GM12878 (cell line): ENCODE measurements at regions not wholly inside any gene's neighbourhood (a gene's known extent, or its start where the extent isn't known, plus 50 kb on each side); places are given as distances from the start of the nearest gene placed in this dataset.

Source experiments
- CTCF ChIP-seq, 3 experiments: IDR thresholded peaks in 2 of 3; conservative IDR thresholded peaks in 1 of 3; 2 replicates each; pipeline ENCODE4 v1.5.1; 2011; ENCODE audit warnings: low read depth in 3 of 3, low read length in 3 of 3, mild to moderate bottlenecking in 3 of 3, control low read depth in 2 of 3, moderate library complexity in 2 of 3, inconsistent platforms in 1 of 3, mixed read lengths in 1 of 3; ENCODE audit not compliant: control insufficient read depth in 2 of 3, insufficient read depth in 1 of 3; ENCODE audit errors: extremely low read depth in 1 of 3
- EZH2 ChIP-seq: IDR thresholded peaks from 2 replicates; pipeline ENCODE4 v1.6.1; 2012; ENCODE audit warnings: low read depth, mild to moderate bottlenecking, control low read depth, inconsistent platforms, low read length, borderline replicate concordance; ENCODE audit not compliant: control insufficient read depth
- MXI1 ChIP-seq: fragments of 150-350 bp; IDR thresholded peaks from 2 replicates; pipeline ENCODE4 v1.6.1; 2011; ENCODE audit warnings: low read depth, mild to moderate bottlenecking, inconsistent platforms, low read length, improper control_type of control experiment
- PAX8 ChIP-seq: fragments of 450-650 bp; IDR thresholded peaks from 2 replicates; pipeline ENCODE4 v1.6.1; 2017; ENCODE audit warnings: mild to moderate bottlenecking, moderate library complexity
- POLR2AphosphoS2 ChIP-seq: IDR thresholded peaks from 2 replicates; pipeline ENCODE4 v1.6.1; 2011; ENCODE audit warnings: low read depth, mild to moderate bottlenecking, low read length, improper control_type of control experiment, moderate library complexity
- POLR2AphosphoS5 ChIP-seq: IDR thresholded peaks from 2 replicates; pipeline ENCODE4 v1.6.1; 2011; ENCODE audit warnings: mild to moderate bottlenecking, low read length, inconsistent platforms
- RAD21 ChIP-seq: IDR thresholded peaks from 2 replicates; pipeline ENCODE4 v1.6.1; 2011; ENCODE audit warnings: mild to moderate bottlenecking, low read depth, low read length, moderate library complexity; ENCODE audit not compliant: insufficient read depth
- RFX5 ChIP-seq: IDR thresholded peaks from 2 replicates; pipeline ENCODE4 v1.6.1; 2011; ENCODE audit warnings: low read depth, low read length, improper control_type of control experiment
- SUZ12 ChIP-seq: fragments of 200-600 bp; sonication (generic); IDR thresholded peaks from one replicate; pipeline ENCODE4 v1.6.1; 2018; ENCODE audit warnings: antibody characterized with exemption, mild to moderate bottlenecking; ENCODE audit not compliant: unreplicated experiment
- TAF1 ChIP-seq: IDR thresholded peaks from 2 replicates; pipeline ENCODE4 v1.6.1; 2011; ENCODE audit warnings: mild to moderate bottlenecking, low read depth, low read length, borderline replicate concordance
- TCF12 ChIP-seq: IDR thresholded peaks from 2 replicates; pipeline ENCODE4 v1.6.1; 2011; ENCODE audit warnings: low read depth, mild to moderate bottlenecking, low read length
- YY1 ChIP-seq: IDR thresholded peaks from 2 replicates; pipeline ENCODE4 v1.6.1; 2011; ENCODE audit warnings: low read depth, mild to moderate bottlenecking, low read length
- TF ChIP-seq, protein P1 (sequence below): IDR thresholded peaks from 2 replicates; pipeline ENCODE4 v1.6.1; 2012; ENCODE audit warnings: mild to moderate bottlenecking, low read depth, low read length
- TF ChIP-seq, protein P2 (sequence below): fragments of 450-650 bp; formaldehyde crosslinking; IDR thresholded peaks from 2 replicates; pipeline ENCODE4 v1.4.0; 2022; ENCODE audit warnings: mild to moderate bottlenecking, moderate library complexity

DNA sequence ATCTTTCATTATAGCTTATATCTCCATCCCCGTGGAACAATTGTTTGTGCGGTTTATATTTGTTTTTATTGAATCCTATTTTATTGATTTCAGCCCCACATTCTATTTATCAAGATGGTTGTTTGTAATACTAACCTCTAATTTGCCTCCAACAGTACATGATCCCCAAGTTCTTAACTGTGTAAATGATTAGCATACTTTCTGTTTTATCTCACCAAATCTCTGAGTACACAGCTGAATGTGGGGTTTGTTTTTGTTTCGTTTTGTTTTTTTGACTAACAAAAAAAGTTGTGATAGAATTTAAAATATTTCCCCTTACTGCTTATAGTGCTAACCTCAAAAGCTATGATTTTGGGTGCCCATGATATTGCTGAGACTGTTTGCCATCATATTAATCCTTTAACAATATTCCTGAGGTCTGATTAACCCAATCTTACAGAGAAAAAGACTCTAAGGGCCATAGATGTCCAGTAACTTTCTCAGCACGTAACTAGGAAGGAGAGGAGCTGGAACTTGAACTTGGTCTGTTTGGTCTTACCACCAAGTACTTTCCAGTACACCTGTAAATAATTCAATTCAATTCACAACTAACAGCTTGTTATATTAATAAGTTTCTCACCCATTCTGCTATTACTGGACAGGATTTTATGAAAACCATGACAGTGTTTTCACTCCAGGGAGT, 789.8 kb downstream of the TUSC7 start:
- no peak for TF ChIP-seq CTCF (IDR thresholded peaks at IDR 0.05 in 2 of 3, conservative IDR thresholded peaks at IDR 0.05 in 1 of 3; ENCODE audit: control insufficient read depth in 2 of 3, extremely low read depth in 1 of 3, insufficient read depth in 1 of 3, low read depth in 3 of 3, low read length in 3 of 3)
- TF ChIP-seq EZH2: no peak
- TF ChIP-seq YY1: no peak
- TF ChIP-seq MXI1: no peak
- no peak for TF ChIP-seq TAF1
- TF ChIP-seq POLR2AphosphoS2: no peak
- TF ChIP-seq TCF12: no peak
- TF ChIP-seq, protein P1, sequence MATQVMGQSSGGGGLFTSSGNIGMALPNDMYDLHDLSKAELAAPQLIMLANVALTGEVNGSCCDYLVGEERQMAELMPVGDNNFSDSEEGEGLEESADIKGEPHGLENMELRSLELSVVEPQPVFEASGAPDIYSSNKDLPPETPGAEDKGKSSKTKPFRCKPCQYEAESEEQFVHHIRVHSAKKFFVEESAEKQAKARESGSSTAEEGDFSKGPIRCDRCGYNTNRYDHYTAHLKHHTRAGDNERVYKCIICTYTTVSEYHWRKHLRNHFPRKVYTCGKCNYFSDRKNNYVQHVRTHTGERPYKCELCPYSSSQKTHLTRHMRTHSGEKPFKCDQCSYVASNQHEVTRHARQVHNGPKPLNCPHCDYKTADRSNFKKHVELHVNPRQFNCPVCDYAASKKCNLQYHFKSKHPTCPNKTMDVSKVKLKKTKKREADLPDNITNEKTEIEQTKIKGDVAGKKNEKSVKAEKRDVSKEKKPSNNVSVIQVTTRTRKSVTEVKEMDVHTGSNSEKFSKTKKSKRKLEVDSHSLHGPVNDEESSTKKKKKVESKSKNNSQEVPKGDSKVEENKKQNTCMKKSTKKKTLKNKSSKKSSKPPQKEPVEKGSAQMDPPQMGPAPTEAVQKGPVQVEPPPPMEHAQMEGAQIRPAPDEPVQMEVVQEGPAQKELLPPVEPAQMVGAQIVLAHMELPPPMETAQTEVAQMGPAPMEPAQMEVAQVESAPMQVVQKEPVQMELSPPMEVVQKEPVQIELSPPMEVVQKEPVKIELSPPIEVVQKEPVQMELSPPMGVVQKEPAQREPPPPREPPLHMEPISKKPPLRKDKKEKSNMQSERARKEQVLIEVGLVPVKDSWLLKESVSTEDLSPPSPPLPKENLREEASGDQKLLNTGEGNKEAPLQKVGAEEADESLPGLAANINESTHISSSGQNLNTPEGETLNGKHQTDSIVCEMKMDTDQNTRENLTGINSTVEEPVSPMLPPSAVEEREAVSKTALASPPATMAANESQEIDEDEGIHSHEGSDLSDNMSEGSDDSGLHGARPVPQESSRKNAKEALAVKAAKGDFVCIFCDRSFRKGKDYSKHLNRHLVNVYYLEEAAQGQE: no peak
- TF ChIP-seq POLR2AphosphoS5: no peak
- TF ChIP-seq SUZ12: no peak
- no peak for TF ChIP-seq RFX5
- no peak for TF ChIP-seq RAD21
- TF ChIP-seq PAX8: no peak
- TF ChIP-seq, protein P2, sequence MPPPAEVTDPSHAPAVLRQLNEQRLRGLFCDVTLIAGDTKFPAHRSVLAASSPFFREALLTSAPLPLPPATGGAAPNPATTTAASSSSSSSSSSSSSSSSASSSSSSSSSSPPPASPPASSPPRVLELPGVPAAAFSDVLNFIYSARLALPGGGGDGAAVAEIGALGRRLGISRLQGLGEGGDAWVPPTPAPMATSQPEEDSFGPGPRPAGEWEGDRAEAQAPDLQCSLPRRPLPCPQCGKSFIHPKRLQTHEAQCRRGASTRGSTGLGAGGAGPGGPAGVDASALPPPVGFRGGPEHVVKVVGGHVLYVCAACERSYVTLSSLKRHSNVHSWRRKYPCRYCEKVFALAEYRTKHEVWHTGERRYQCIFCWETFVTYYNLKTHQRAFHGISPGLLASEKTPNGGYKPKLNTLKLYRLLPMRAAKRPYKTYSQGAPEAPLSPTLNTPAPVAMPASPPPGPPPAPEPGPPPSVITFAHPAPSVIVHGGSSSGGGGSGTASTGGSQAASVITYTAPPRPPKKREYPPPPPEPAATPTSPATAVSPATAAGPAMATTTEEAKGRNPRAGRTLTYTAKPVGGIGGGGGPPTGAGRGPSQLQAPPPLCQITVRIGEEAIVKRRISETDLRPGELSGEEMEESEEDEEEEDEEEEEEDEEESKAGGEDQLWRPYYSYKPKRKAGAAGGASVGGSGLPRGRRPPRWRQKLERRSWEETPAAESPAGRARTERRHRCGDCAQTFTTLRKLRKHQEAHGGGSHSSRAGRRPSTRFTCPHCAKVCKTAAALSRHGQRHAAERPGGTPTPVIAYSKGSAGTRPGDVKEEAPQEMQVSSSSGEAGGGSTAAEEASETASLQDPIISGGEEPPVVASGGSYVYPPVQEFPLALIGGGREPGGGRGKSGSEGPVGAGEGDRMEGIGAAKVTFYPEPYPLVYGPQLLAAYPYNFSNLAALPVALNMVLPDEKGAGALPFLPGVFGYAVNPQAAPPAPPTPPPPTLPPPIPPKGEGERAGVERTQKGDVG (CRISPR knock-in tag): no peak
